ENCODE measurements at regions not wholly inside any gene's neighbourhood (a gene's known extent, or its start where the extent isn't known, plus 50 kb on each side); places are given as distances from the start of the nearest gene placed in this dataset.

GRCh38 chr7:45975367-45975766, 54.3 kb upstream of the IGFBP3 start:
- TF ChIP-seq CTCF (IDR thresholded peaks at IDR 0.05): no peak
- TF ChIP-seq EZH2 (IDR thresholded peaks at IDR 0.05): no peak
